HG03460 (cell line): ENCODE measurements at regions not wholly inside any gene's neighbourhood (a gene's known extent, or its start where the extent isn't known, plus 50 kb on each side); places are given as distances from the start of the nearest gene placed in this dataset.

Experiments
- ATAC-seq: cut with Tn5 transposase; IDR thresholded peaks from one replicate; pipeline ENCODE4 v1.9.1; 2021; ENCODE audit not compliant: unreplicated experiment

- no peak for ATAC-seq
These were observed 447.6 kb upstream of the PRMT6 start for GRCh38 chr1:106608841-106609240.

GRCh38 chr1:106613068-106613467, 443.4 kb upstream of the PRMT6 start:
- no peak for ATAC-seq

GRCh38 chr1:106613861-106614260, 442.6 kb upstream of the PRMT6 start:
- no peak for ATAC-seq

- no peak for ATAC-seq
These were observed 441.0 kb upstream of the PRMT6 start for GRCh38 chr1:106615473-106615872.

GRCh38 chr1:106619080-106619826, 437.2 kb upstream of the PRMT6 start:
- no peak for ATAC-seq

GRCh38 chr1:106619827-106620134, 436.7 kb upstream of the PRMT6 start:
- no peak for ATAC-seq

GRCh38 chr1:106620521-106620954, 435.9 kb upstream of the PRMT6 start:
- ATAC-seq = no peak

GRCh38 chr1:106621853-106622252, 434.6 kb upstream of the PRMT6 start:
- no peak for ATAC-seq

GRCh38 chr1:106637566-106637965, 418.9 kb upstream of the PRMT6 start:
- ATAC-seq = no peak

GRCh38 chr1:106646261-106646784, 410.2 kb upstream of the PRMT6 start:
- ATAC-seq = no peak

- ATAC-seq = no peak
These were observed 409.7 kb upstream of the PRMT6 start for GRCh38 chr1:106646816-106647215.

- no peak for ATAC-seq
These were observed 405.3 kb upstream of the PRMT6 start for GRCh38 chr1:106651028-106651762.

GRCh38 chr1:106659490-106660244, 396.8 kb upstream of the PRMT6 start:
- ATAC-seq = no peak

GRCh38 chr1:106675558-106675957, 380.9 kb upstream of the PRMT6 start:
- ATAC-seq = no peak

GRCh38 chr1:106676021-106676420, 380.5 kb upstream of the PRMT6 start:
- ATAC-seq = no peak

GRCh38 chr1:106677181-106677580, 379.3 kb upstream of the PRMT6 start:
- no peak for ATAC-seq

GRCh38 chr1:106677721-106678120, 378.8 kb upstream of the PRMT6 start:
- ATAC-seq = no peak

- ATAC-seq = no peak
These were observed 378.0 kb upstream of the PRMT6 start for GRCh38 chr1:106678279-106679050.

GRCh38 chr1:106680216-106680615, 376.3 kb upstream of the PRMT6 start:
- ATAC-seq = no peak

- no peak for ATAC-seq
These were observed 375.6 kb upstream of the PRMT6 start for GRCh38 chr1:106680776-106681344.
